ENCODE measurements at regions not wholly inside any gene's neighbourhood (a gene's known extent, or its start where the extent isn't known, plus 50 kb on each side); places are given as distances from the start of the nearest gene placed in this dataset.
"Not testable (repeated sequence)": the region's sequence is repeated elsewhere in the genome, so short reads cannot be mapped to it uniquely, and the experiment has no call there.

DNA sequence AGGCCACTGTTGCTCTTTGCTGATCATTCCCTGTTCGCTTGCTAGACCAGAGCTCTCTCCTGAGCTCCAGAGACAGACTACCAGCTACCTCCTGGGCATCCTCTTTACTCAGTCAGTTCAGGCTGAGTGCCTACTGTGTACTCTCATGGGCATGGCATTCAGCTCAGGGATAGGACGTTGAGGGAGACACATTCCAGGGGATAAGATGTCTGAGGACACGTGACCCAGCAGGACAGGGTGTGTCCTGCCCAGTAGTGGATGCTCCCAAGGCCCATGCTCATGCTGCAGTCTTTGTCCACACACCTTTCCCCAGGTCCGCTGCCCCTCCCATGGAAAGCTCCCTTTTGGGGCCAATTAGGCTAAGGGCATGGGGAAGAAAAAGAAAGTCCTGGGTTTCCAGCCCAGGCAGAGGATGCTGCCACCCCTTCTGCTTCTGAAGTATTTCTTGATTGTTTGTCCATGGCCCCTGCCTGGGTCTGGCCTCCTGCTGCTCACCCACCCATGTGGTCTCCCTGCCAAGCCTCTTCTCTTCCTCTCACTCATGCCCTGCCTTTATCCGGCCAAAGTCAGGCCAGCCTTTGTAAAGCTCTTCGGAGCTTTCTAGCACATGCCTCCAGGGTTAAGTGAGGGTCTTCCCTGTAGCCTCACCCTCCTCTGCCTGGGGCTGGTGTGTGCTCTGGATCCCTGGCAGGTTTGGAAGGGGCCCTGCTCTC lies 60.5 kb upstream of the PITX1 start:
- no peak for DNase-seq (ENCODE audit: low spot score)

GRCh38 chr5:135093483-135093882 lies 59.5 kb upstream of the PITX1 start:
- not testable (repeated sequence) for DNase-seq (ENCODE audit: low spot score)

DNA sequence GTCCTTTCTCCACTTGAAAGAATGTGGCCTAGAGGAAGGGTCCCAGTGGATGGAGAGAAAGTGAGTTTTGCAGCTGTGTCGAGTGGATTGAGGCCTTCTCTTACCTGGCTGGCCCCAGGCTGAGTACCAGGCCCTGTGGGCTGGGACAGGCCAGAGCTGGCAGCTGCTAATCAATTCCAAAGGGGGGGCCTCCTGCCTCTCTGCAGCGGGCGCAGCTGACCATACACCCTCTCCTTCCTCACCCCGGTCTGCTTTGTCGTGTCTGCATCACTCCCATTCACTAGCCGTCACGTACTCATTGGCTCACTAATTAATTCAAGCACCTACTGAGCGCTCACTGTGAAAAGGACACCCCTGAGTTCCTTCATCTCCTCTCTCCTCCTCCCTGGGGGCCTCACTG lies 58.4 kb upstream of the PITX1 start:
- no peak for DNase-seq (ENCODE audit: low spot score)

GRCh38 chr5:135091286-135091685 lies 57.3 kb upstream of the PITX1 start:
- no peak for DNase-seq (ENCODE audit: low spot score)

GRCh38 chr5:135089912-135090311 lies 55.9 kb upstream of the PITX1 start:
- DNase-seq (ENCODE audit: low spot score) = no peak

GRCh38 chr5:135088911-135089310 lies 54.9 kb upstream of the PITX1 start:
- DNase-seq (ENCODE audit: low spot score) = no peak

DNA sequence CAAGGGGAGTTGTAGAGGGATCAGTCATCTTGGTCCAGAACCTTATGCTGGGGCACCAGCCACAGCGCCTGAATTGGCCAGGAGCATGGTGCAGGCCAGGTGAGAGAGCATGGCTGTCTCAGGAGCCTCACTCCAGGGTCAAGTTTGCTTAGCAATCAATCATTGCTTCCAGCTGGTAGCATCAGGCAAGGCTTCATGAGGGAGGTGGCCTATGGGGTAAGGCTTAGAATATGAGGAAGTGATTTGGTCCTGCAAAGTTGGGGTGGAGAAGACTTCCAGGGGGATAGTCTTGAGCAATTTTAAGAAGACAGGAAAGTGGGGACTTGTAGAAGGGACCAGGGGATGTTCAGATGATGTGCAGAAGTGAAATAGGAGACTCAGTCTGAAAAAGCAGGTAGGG lies 53.9 kb upstream of the PITX1 start:
- no peak for DNase-seq (ENCODE audit: low spot score)

DNA sequence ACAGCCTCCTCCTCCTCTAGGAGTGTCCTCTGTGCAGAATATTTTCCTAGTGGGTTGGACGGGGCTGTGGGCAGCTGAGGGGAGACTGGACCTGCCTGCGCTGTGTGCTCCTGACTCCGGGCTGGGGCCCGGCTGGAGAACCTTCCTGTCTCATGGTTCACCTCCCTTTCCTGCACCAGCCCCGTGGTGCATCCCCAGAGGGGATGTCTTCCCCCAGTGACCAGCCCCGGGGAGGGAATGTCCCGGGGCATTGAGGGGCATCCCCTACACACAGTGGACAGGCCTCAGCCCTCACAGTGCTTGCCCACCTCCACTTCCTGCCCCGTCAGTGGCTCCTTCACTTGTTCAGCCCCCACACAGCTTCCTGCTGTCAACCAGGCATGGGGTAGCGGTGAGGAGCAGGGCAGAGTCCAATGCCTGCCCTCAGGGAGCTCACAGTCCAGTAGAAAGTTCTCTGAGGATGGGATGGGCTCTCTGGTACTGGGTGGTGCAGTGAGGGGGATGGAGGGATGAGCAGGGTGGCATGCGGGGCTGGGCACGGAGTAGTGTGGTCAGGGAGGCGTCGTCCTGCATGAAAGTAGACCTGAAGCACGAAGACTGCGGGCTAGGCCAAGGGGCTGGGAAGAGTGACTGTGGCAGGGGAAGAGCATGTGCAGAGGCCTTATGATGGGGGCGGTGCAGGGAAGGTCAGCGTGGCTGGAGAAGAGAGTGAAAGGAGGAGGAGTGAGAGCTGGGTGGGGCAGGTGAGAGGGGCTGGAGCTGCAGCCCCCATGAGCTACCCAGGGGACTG lies 52.1 kb upstream of the PITX1 start:
- no peak for DNase-seq (ENCODE audit: low spot score)

DNA sequence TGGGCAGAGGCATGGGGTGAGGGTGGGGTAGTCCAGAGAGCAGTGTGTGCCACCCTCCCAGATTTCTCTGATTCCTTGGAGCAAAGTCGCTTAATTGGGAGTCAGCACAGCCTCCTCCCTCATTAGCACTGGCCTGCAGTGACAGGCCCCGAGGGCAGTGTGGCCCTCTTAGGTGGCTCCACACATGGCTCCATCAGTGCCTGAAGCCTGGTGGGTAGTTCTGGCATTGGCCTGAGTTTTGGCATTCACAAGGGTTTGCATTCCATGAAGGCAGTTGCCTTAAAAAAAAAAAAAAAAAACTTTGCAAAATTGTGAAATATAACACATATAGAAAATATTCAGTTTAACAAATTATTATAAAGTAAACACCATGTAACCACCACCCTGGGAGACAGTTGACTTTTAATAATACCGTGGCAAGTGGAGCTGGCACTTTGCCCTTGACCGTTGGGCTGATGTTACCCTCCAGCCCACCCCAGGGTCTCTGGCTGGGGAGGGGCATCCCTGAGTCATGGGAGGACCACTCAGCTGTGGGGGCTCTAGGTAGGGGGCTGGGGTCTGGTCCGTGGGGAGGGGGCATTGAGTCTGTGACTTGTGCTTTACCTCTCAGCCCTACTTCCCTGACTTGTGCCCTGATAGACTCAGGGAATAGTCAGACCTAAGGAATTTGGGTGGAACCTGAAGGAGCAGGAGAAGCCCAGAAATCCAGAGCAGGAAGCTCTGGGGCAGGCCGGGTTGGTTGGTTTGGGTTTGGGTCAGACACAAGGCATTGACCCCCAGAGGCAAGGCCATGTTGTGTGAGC lies 51.3 kb upstream of the PITX1 start:
- DNase-seq (ENCODE audit: low spot score) = no peak
